ENCODE measurements at regions not wholly inside any gene's neighbourhood (a gene's known extent, or its start where the extent isn't known, plus 50 kb on each side); places are given as distances from the start of the nearest gene placed in this dataset.

DNA sequence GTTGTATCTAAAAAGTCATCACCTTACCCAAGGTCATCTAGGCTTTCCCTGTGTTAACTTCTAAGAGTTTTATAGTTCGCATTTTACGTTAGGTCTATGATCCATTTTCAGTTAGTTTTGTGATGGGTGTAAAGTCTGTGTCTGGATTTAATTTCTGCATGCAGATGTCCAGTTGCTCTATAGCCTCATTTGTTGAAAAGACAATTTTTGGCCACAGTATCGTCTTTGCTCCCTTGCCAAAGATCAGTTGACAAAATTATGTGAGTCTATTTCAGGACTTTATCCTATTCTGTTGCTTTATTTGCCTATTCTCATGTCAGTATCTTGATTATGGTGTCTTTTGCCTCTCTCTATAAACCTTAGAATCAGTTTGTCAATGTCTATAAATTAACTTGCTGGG lies 85.1 kb downstream of the METRNL start:
- intact Hi-C loops (cut with micrococcal nuclease): no loop called here
- dilution Hi-C loops (cut with MboI; ENCODE audit: extremely low pct_ligation_motif_present, low sequenced_read_pairs): no loop called here
- Histone ChIP-seq H3K9me3 (replicated peaks; ENCODE audit: control insufficient read depth, insufficient read depth, low read length) (no peaks in the 10 kb centered on the region), H3K27ac (ENCODE audit: insufficient read depth, low read depth, low read length) (no peak overlapping the region), H4K20me1 (replicated peaks; ENCODE audit: control insufficient read depth, extremely low read depth, insufficient read depth, low read length) (no peaks in the 10 kb centered on the region), H3K9me1 (replicated peaks; ENCODE audit: control insufficient read depth, extremely low read depth, insufficient read depth, low read length) (no peaks in the 10 kb centered on the region), H3K9ac (replicated peaks; ENCODE audit: extremely low read depth, insufficient read depth, low read length) (no peak overlapping the region), H3K36me3 (ENCODE audit: control insufficient read depth in 2 of 2, extremely low read depth in 1 of 2, insufficient read depth in 2 of 2, low read length in 2 of 2) (no peaks in the 10 kb centered on the region), H3K4me1 (ENCODE audit: control insufficient read depth, extremely low read depth, insufficient read depth, low read length) (no peaks in the 10 kb centered on the region), H3K27me3 (ENCODE audit: control insufficient read depth in 2 of 2, insufficient read depth in 2 of 2, low read length in 2 of 2) (peaks cover 17 to 18% of the 10 kb centered on the region in 2 experiments), H3K4me2 (ENCODE audit: insufficient read depth, low read length) (no peak overlapping the region), H2AFZ (ENCODE audit: low read depth, low read length) (no peak overlapping the region), H3K79me2 (ENCODE audit: control insufficient read depth, insufficient read depth, low read length) (no peaks in the 10 kb centered on the region), H3K4me3 (replicated peaks in 1 of 3; ENCODE audit: insufficient read depth in 1 of 3, low read depth in 1 of 3, low read length in 3 of 3) (no peak overlapping the region)
- ChIA-PET CTCF (no interaction called here), POLR2A (no interaction called here)
- no TSS peak for BruUV-seq (replicated peaks)
- DNase-seq (ENCODE audit: low read depth, low spot score): no peak
- FAIRE-seq: no peak
- TF ChIP-seq GATA2 (IDR thresholded peaks at IDR 0.05; ENCODE audit: insufficient read depth, insufficient read length, low read depth, low read length) (no peak), POLR2AphosphoS5 (IDR thresholded peaks at IDR 0.05; ENCODE audit: insufficient read depth, low read depth, low read length) (no peak), FOS (IDR thresholded peaks at IDR 0.05; ENCODE audit: borderline replicate concordance, insufficient read depth, low read length) (no peak)
- TF ChIP-seq, protein P1, sequence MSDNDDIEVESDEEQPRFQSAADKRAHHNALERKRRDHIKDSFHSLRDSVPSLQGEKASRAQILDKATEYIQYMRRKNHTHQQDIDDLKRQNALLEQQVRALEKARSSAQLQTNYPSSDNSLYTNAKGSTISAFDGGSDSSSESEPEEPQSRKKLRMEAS (IDR thresholded peaks at IDR 0.05; ENCODE audit: insufficient read depth, insufficient read length): no peak
- TF ChIP-seq, protein P2, sequence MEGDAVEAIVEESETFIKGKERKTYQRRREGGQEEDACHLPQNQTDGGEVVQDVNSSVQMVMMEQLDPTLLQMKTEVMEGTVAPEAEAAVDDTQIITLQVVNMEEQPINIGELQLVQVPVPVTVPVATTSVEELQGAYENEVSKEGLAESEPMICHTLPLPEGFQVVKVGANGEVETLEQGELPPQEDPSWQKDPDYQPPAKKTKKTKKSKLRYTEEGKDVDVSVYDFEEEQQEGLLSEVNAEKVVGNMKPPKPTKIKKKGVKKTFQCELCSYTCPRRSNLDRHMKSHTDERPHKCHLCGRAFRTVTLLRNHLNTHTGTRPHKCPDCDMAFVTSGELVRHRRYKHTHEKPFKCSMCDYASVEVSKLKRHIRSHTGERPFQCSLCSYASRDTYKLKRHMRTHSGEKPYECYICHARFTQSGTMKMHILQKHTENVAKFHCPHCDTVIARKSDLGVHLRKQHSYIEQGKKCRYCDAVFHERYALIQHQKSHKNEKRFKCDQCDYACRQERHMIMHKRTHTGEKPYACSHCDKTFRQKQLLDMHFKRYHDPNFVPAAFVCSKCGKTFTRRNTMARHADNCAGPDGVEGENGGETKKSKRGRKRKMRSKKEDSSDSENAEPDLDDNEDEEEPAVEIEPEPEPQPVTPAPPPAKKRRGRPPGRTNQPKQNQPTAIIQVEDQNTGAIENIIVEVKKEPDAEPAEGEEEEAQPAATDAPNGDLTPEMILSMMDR (IDR thresholded peaks at IDR 0.05; ENCODE audit: extremely low read depth in 1 of 2, insufficient read depth in 1 of 2, low read depth in 1 of 2, low read length in 2 of 2): no peak
